HCT116 (cell line): ENCODE measurements at regions not wholly inside any gene's neighbourhood (a gene's known extent, or its start where the extent isn't known, plus 50 kb on each side); places are given as distances from the start of the nearest gene placed in this dataset.

Experiments used
- ATAC-seq: fragments of 200-7000 bp; cut with Tn5 transposase; 2 replicates; pipeline ENCODE4 v1.9.1; 2020; ENCODE audit warnings: mild to moderate bottlenecking, moderate library complexity
- BruUV-seq: library from RNA; stranded (reverse); fragments of 400-500 nt; replicated peaks from 2 replicates; lab custom pipeline; 2021; lab: Mats Ljungman, UMichigan
- CTCF ChIA-PET: fragments of 300-600 bp; sonication (Branson Sonifier 250); formaldehyde crosslinking; loops from one replicate; lab custom pipeline; 2021; ENCODE audit warnings: antibody characterized with exemption; lab: Charles Lee
- POLR2A ChIA-PET: fragments of 300-600, 350-600 bp; sonication (Branson Sonifier 250); formaldehyde crosslinking; loops from one replicate; lab custom pipeline; 2021; ENCODE audit warnings: antibody characterized with exemption; lab: Charles Lee
- RAD21 ChIA-PET, 2 experiments: fragments of 300-600 bp; sonication (Branson Sonifier 250); formaldehyde crosslinking; loops; one replicate each; lab custom pipeline; 2023; ENCODE audit warnings: low total read pairs in 2 of 2; ENCODE audit not compliant: uncharacterized antibody in 2 of 2, unreplicated experiment in 2 of 2, low non-redundant PET in 1 of 2; lab: Charles Lee
- DNase-seq: peaks from one replicate; pipeline ENCODE4 v3.0.0-alpha.2; 2010; ENCODE audit warnings: low read depth, low spot score
- H2AFZ ChIP-seq: fragments of 200-600 bp; shearing (Covaris generic), sonication (generic); 2 replicates; pipeline ENCODE4 v1.6.1; 2017; ENCODE audit warnings: low read depth, mixed run types, mixed read lengths, antibody characterized with exemption, low read length; ENCODE audit not compliant: poor library complexity, severe bottlenecking
- H3K27ac ChIP-seq: 2 replicates; pipeline ENCODE4 v1.5.1; 2012; ENCODE audit warnings: low read depth, low read length
- H3K27me3 ChIP-seq: fragments of 200-600 bp; sonication (generic); 2 replicates; pipeline ENCODE4 v1.6.1; 2016; ENCODE audit warnings: mixed run types, low read length, mixed read lengths; ENCODE audit not compliant: insufficient read depth
- H3K36me3 ChIP-seq, 2 experiments: fragments of 200-500 bp in 1 of 2; fragments of 200-600 bp in 1 of 2; sonication (Bioruptor generic) in 1 of 2; sonication (generic) in 1 of 2; 2 replicates each; pipeline versions ENCODE4 v1.5.1 to v1.6.1; 2014 to 2016; ENCODE audit warnings: low read length in 2 of 2, inconsistent platforms in 1 of 2, mixed read lengths in 1 of 2, mixed run types in 1 of 2; ENCODE audit not compliant: insufficient read depth in 2 of 2, control insufficient read depth in 1 of 2
- H3K4me1 ChIP-seq, 2 experiments: fragments of 200-600 bp in 1 of 2; sonication (generic) in 1 of 2; 2 replicates each; pipeline versions ENCODE4 v1.5.1 to v1.6.1; 2012 to 2017; ENCODE audit warnings: low read length in 2 of 2, inconsistent platforms in 1 of 2, mild to moderate bottlenecking in 1 of 2, mixed read lengths in 1 of 2, mixed run types in 1 of 2, moderate library complexity in 1 of 2; ENCODE audit not compliant: insufficient read depth in 2 of 2, control insufficient read depth in 1 of 2
- H3K4me2 ChIP-seq: fragments of 200-600 bp; sonication (generic); 2 replicates; pipeline ENCODE4 v1.6.1; 2017; ENCODE audit warnings: mixed run types, low read length, mixed read lengths
- H3K4me3 ChIP-seq, 2 experiments: fragments of 200-600 bp in 1 of 2; sonication (generic) in 1 of 2; replicated peaks in 1 of 2; 2 replicates each; pipeline ENCODE4 v1.5.1; 2011 to 2016; ENCODE audit warnings: low read length in 2 of 2, control low read depth in 1 of 2, low read depth in 1 of 2, mild to moderate bottlenecking in 1 of 2, mixed read lengths in 1 of 2, mixed run types in 1 of 2
- H3K79me2 ChIP-seq: fragments of 200-600 bp; sonication (generic); 2 replicates; pipeline ENCODE4 v1.6.1; 2017; ENCODE audit warnings: mild to moderate bottlenecking, mixed run types, low read length, moderate library complexity, mixed read lengths; ENCODE audit not compliant: insufficient read depth
- H3K9ac ChIP-seq: fragments of 200-600 bp; sonication (generic); 2 replicates; pipeline ENCODE4 v1.6.1; 2016; ENCODE audit warnings: low read length, mixed read lengths
- H3K9me2 ChIP-seq: fragments of 200-600 bp; sonication (generic), shearing (Covaris generic); 2 replicates; pipeline ENCODE4 v1.6.1; 2017; ENCODE audit warnings: mixed run types, mild to moderate bottlenecking, moderate library complexity; ENCODE audit not compliant: insufficient read depth
- H3K9me3 ChIP-seq, 2 experiments: fragments of 200-500 bp in 1 of 2; fragments of 200-600 bp in 1 of 2; sonication (Bioruptor generic) in 1 of 2; sonication (generic) in 1 of 2; 2 replicates each; pipeline ENCODE4 v1.6.1; 2014 to 2017; ENCODE audit warnings: low read length in 2 of 2, mixed read lengths in 2 of 2, inconsistent platforms in 1 of 2, low read depth in 1 of 2, mild to moderate bottlenecking in 1 of 2, mixed run types in 1 of 2, moderate library complexity in 1 of 2; ENCODE audit not compliant: control insufficient read depth in 1 of 2, insufficient read depth in 1 of 2
- H4K20me1 ChIP-seq: fragments of 200-600 bp; sonication (generic), shearing (Covaris generic); 2 replicates; pipeline ENCODE4 v1.6.1; 2017; ENCODE audit warnings: mixed run types, mild to moderate bottlenecking, moderate library complexity; ENCODE audit not compliant: insufficient read depth
- CEBPB ChIP-seq: IDR thresholded peaks from 2 replicates; pipeline ENCODE4 v1.6.1; 2012; ENCODE audit warnings: low read depth
- ELF1 ChIP-seq: IDR thresholded peaks from 2 replicates; pipeline ENCODE4 v1.6.1; 2012; ENCODE audit warnings: low read depth, borderline replicate concordance
- EZH2 ChIP-seq: fragments of 200-600 bp; sonication (generic); IDR thresholded peaks from 2 replicates; pipeline ENCODE4 v1.6.1; 2017; ENCODE audit warnings: antibody characterized with exemption, mixed run types
- EZH2phosphoT487 ChIP-seq: fragments of 200-600 bp; IDR thresholded peaks from 2 replicates; pipeline ENCODE4 v1.6.1; 2018; ENCODE audit warnings: antibody characterized with exemption, borderline replicate concordance
- FOSL1 ChIP-seq: IDR thresholded peaks from 2 replicates; pipeline ENCODE4 v1.6.1; 2012; ENCODE audit warnings: low read depth
- JUND ChIP-seq: IDR thresholded peaks from 2 replicates; pipeline ENCODE4 v1.6.1; 2012
- MAX ChIP-seq: IDR thresholded peaks from 2 replicates; pipeline ENCODE4 v1.6.1; 2012
- POLR2AphosphoS5 ChIP-seq: IDR thresholded peaks from 2 replicates; pipeline ENCODE4 v1.6.1; 2011; ENCODE audit warnings: mild to moderate bottlenecking, low read depth, low read length, moderate library complexity
- RAD21 ChIP-seq: IDR thresholded peaks from 2 replicates; pipeline ENCODE4 v1.6.1; 2012; ENCODE audit warnings: low read depth, mild to moderate bottlenecking
- REST ChIP-seq: IDR thresholded peaks from 2 replicates; pipeline ENCODE4 v1.6.1; 2012; ENCODE audit warnings: low read depth
- SIN3A ChIP-seq: IDR thresholded peaks from 2 replicates; pipeline ENCODE4 v1.6.1; 2012; ENCODE audit warnings: low read depth
- SP1 ChIP-seq: IDR thresholded peaks from 2 replicates; pipeline ENCODE4 v1.6.1; 2012; ENCODE audit warnings: low read depth
- SRF ChIP-seq: IDR thresholded peaks from 2 replicates; pipeline ENCODE4 v1.6.1; 2012; ENCODE audit warnings: low read depth
- TCF7L2 ChIP-seq: IDR thresholded peaks from 2 replicates; pipeline ENCODE4 v1.7.0; 2011; ENCODE audit warnings: borderline replicate concordance, inconsistent platforms; ENCODE audit not compliant: insufficient read depth, insufficient read length; ENCODE audit errors: extremely low read depth
- YY1 ChIP-seq: IDR thresholded peaks from 2 replicates; pipeline ENCODE4 v1.6.1; 2011; ENCODE audit warnings: low read length, low read depth, moderate library complexity, mild to moderate bottlenecking; ENCODE audit not compliant: insufficient replicate concordance; ENCODE audit errors: extremely low read depth
- intact Hi-C: fragments of 100-400 bp; cut with micrococcal nuclease; formaldehyde crosslinking; loops from 2 replicates; pipeline ENCODE4 v1.10.0; 2022
- TF ChIP-seq, protein P1 (sequence below): IDR thresholded peaks from 2 replicates; pipeline ENCODE4 v1.6.1; 2012

DNA sequence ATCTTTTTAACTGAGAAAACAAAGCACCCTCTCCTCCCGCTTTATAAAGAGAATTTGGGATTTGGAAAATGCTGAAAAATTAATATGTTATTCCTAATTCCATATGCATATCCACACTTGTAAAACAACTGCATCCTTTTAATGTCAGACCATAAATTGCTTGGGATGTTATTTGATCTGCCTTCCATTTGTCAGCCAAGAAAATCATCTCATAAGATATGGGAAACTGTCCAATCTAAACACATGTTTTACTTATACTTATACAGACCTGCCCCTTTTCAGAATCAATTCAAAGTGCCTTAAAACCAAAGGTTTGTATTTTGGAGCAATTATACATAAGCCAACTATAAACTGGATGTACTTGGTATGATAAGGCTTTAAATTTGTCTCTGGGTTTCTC, 595.5 kb upstream of the PFKP start:
- H3K9me3 ChIP-seq: peaks cover 6 to 27% of the 10 kb centered on the region in 2 experiments; a peak in 2 of 4 replicates
- H3K4me1 ChIP-seq: no peaks in the 10 kb centered on the region
- no peaks in the 10 kb centered on the region for H3K9me2 ChIP-seq
- intact Hi-C loops: no loop called here
- H3K79me2 ChIP-seq: no peaks in the 10 kb centered on the region
- H3K27me3 ChIP-seq: no peaks in the 10 kb centered on the region
- BruUV-seq: no TSS peak
- no peak for TF ChIP-seq POLR2AphosphoS5
- no peak for TF ChIP-seq SRF
- TF ChIP-seq ELF1: no peak
- TF ChIP-seq MAX: no peak
- no peak for TF ChIP-seq JUND
- TF ChIP-seq EZH2phosphoT487: no peak
- H4K20me1 ChIP-seq: no peaks in the 10 kb centered on the region
- no peak overlapping the region for H2AFZ ChIP-seq
- no peaks in the 10 kb centered on the region for H3K36me3 ChIP-seq
- H3K27ac ChIP-seq: no peak overlapping the region
- ATAC-seq (no peak), DNase-seq (no peak)
- POLR2A ChIA-PET: no interaction called here
- H3K4me2 ChIP-seq: no peak overlapping the region
- H3K4me3 ChIP-seq: no peak overlapping the region
- CTCF ChIA-PET: no interaction called here
- RAD21 ChIA-PET: no interaction called here
- no peak overlapping the region for H3K9ac ChIP-seq

DNA sequence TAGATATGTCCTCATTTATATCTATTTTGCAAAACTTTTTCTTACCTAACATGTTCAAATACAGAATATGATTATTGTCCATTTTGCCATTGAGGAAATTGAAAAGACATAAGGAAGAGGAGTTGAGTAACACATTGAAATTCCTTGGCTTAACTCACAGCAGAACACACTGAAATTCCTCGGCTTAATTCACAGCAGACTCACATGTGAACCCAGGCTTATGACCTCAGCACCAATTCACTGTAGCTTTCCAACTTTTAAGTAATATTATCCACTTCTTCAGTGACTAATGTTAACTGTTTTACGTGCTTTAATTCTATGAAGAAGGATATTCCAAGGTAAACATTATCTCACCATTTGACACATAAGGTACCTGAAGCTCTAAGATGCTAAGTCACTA, 597.5 kb upstream of the PFKP start:
- ChIA-PET POLR2A (no interaction called here), RAD21 (no interaction called here), CTCF (no interaction called here)
- Histone ChIP-seq H3K4me3 (no peak overlapping the region), H2AFZ (no peak overlapping the region), H3K9ac (no peak overlapping the region), H3K9me3 (peaks cover 6 to 23% of the 10 kb centered on the region in 2 experiments; a peak in 2 of 4 replicates), H3K4me2 (no peak overlapping the region), H3K36me3 (no peaks in the 10 kb centered on the region), H4K20me1 (no peaks in the 10 kb centered on the region), H3K4me1 (no peaks in the 10 kb centered on the region), H3K9me2 (no peaks in the 10 kb centered on the region), H3K27ac (no peak overlapping the region), H3K79me2 (no peaks in the 10 kb centered on the region), H3K27me3 (no peaks in the 10 kb centered on the region)
- DNase-seq (no peak), ATAC-seq (no peak)
- intact Hi-C loops: no loop called here
- TF ChIP-seq EZH2: no peak
- TF ChIP-seq SIN3A: no peak
- no peak for TF ChIP-seq RAD21
- TF ChIP-seq FOSL1: no peak
- TF ChIP-seq REST: no peak
- no peak for TF ChIP-seq TCF7L2
- no peak for TF ChIP-seq POLR2AphosphoS5
- TF ChIP-seq YY1: no peak
- TF ChIP-seq, protein P1, sequence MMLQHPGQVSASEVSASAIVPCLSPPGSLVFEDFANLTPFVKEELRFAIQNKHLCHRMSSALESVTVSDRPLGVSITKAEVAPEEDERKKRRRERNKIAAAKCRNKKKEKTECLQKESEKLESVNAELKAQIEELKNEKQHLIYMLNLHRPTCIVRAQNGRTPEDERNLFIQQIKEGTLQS: no peak
- TF ChIP-seq SP1: no peak
- TF ChIP-seq CEBPB: no peak
- no peak for TF ChIP-seq EZH2phosphoT487
- BruUV-seq: no TSS peak
